Endothelial cell of umbilical vein (primary cell): ENCODE measurements at regions not wholly inside any gene's neighbourhood (a gene's known extent, or its start where the extent isn't known, plus 50 kb on each side); places are given as distances from the start of the nearest gene placed in this dataset.

Experiments used
- BruUV-seq: library from RNA; stranded (reverse); fragments of 400-500 nt; replicated peaks from 2 replicates; lab custom pipeline; 2021; lab: Mats Ljungman, UMichigan
- CTCF ChIA-PET: fragments of 300-600, 350-600 bp; sonication (Branson Sonifier 250); formaldehyde crosslinking; loops from one replicate; lab custom pipeline; 2021; ENCODE audit warnings: antibody characterized with exemption, inconsistent platforms; lab: Charles Lee
- POLR2A ChIA-PET: fragments of 300-600, 350-600 bp; sonication (Branson Sonifier 250); formaldehyde crosslinking; loops from one replicate; lab custom pipeline; 2021; ENCODE audit warnings: antibody characterized with exemption, inconsistent platforms; lab: Charles Lee
- DNase-seq: peaks from one replicate; pipeline ENCODE4 v3.0.0-alpha.2; 2011; ENCODE audit warnings: low read depth, low spot score
- FAIRE-seq: peaks from 2 replicates; lab custom pipeline; 2011; peaks lifted over from hg19 to GRCh38; lab: Jason Lieb, UNC
- H2AFZ ChIP-seq: 2 replicates; pipeline ENCODE4 v1.6.0; 2012; ENCODE audit warnings: low read depth, low read length, control low read depth, inconsistent platforms
- H3K27ac ChIP-seq: 2 replicates; pipeline ENCODE4 v1.5.1; 2011; ENCODE audit warnings: low read depth, mild to moderate bottlenecking, control low read depth, low read length, moderate library complexity; ENCODE audit not compliant: insufficient read depth
- H3K27me3 ChIP-seq, 2 experiments: 2 replicates each; pipeline versions ENCODE4 v1.6.0 to v1.6.1; 2011; ENCODE audit warnings: low read length in 2 of 2, mixed read lengths in 1 of 2; ENCODE audit not compliant: control insufficient read depth in 2 of 2, insufficient read depth in 2 of 2
- H3K36me3 ChIP-seq, 2 experiments: 2 replicates in 1 of 2; 3 replicates in 1 of 2; pipeline ENCODE4 v1.5.1; 2011; ENCODE audit warnings: low read length in 2 of 2, mild to moderate bottlenecking in 1 of 2, moderate library complexity in 1 of 2; ENCODE audit not compliant: control insufficient read depth in 2 of 2, insufficient read depth in 2 of 2; ENCODE audit errors: extremely low read depth in 1 of 2
- H3K4me1 ChIP-seq: 3 replicates; pipeline ENCODE4 v1.5.1; 2011; ENCODE audit warnings: mild to moderate bottlenecking, low read length; ENCODE audit not compliant: control insufficient read depth, insufficient read depth; ENCODE audit errors: extremely low read depth
- H3K4me2 ChIP-seq: 2 replicates; pipeline ENCODE4 v1.6.1; 2011; ENCODE audit warnings: low read length, control low read depth, mixed read lengths; ENCODE audit not compliant: insufficient read depth
- H3K4me3 ChIP-seq, 3 experiments: fragments of 200-600 bp in 1 of 3; sonication (generic), shearing (Covaris generic) in 1 of 3; replicated peaks in 1 of 3; 2 replicates each; pipeline ENCODE4 v1.5.1; 2011 to 2016; ENCODE audit warnings: control low read depth in 3 of 3, low read length in 3 of 3, mild to moderate bottlenecking in 2 of 3, inconsistent platforms in 1 of 3, low read depth in 1 of 3, moderate library complexity in 1 of 3; ENCODE audit not compliant: insufficient read depth in 1 of 3
- H3K79me2 ChIP-seq: 2 replicates; pipeline ENCODE4 v1.6.0; 2012; ENCODE audit warnings: low read length, inconsistent platforms; ENCODE audit not compliant: control insufficient read depth, insufficient read depth
- H3K9ac ChIP-seq: replicated peaks from 2 replicates; pipeline ENCODE3; 2011; ENCODE audit warnings: low read length, control low read depth; ENCODE audit not compliant: insufficient read depth; ENCODE audit errors: extremely low read depth
- H3K9me1 ChIP-seq: replicated peaks from 3 replicates; pipeline ENCODE4 v1.6.0; 2011; ENCODE audit warnings: mild to moderate bottlenecking, low read length; ENCODE audit not compliant: control insufficient read depth, insufficient read depth; ENCODE audit errors: extremely low read depth
- H3K9me3 ChIP-seq: replicated peaks from 2 replicates; pipeline ENCODE4 v1.5.1; 2012; ENCODE audit warnings: low read length, inconsistent platforms; ENCODE audit not compliant: control insufficient read depth, insufficient read depth
- H4K20me1 ChIP-seq: replicated peaks from 2 replicates; pipeline ENCODE3; 2011; ENCODE audit warnings: mild to moderate bottlenecking, low read length; ENCODE audit not compliant: control insufficient read depth, insufficient read depth; ENCODE audit errors: extremely low read depth
- CTCF ChIP-seq, 2 donors: IDR thresholded peaks; 1 replicate in 1 of 2; 2 replicates in 1 of 2; pipeline ENCODE4 v1.5.1; 2011; ENCODE audit warnings: low read length in 2 of 2, mild to moderate bottlenecking in 2 of 2, moderate library complexity in 2 of 2, control low read depth in 1 of 2, inconsistent platforms in 1 of 2, low read depth in 1 of 2; ENCODE audit not compliant: insufficient read depth in 1 of 2; ENCODE audit errors: extremely low read depth in 1 of 2
- EZH2 ChIP-seq: IDR thresholded peaks from 2 replicates; pipeline ENCODE4 v1.6.1; 2012; ENCODE audit warnings: borderline replicate concordance, low read depth, mild to moderate bottlenecking, moderate library complexity, low read length, inconsistent platforms; ENCODE audit not compliant: severe bottlenecking
- FOS ChIP-seq: IDR thresholded peaks from 2 replicates; pipeline ENCODE4 v1.6.1; 2011; ENCODE audit warnings: mild to moderate bottlenecking, low read length, moderate library complexity, borderline replicate concordance; ENCODE audit not compliant: insufficient read depth
- GATA2 ChIP-seq: IDR thresholded peaks from 2 replicates; pipeline ENCODE4 v1.7.0; 2011; ENCODE audit warnings: low read depth, mild to moderate bottlenecking, moderate library complexity, mixed read lengths, low read length; ENCODE audit not compliant: insufficient read length, insufficient read depth
- JUN ChIP-seq: IDR thresholded peaks from 2 replicates; pipeline ENCODE4 v1.6.1; 2011; ENCODE audit warnings: borderline replicate concordance, low read depth; ENCODE audit not compliant: insufficient read length, insufficient read depth
- MAX ChIP-seq: IDR thresholded peaks from 2 replicates; pipeline ENCODE4 v1.6.1; 2011; ENCODE audit not compliant: insufficient read depth, insufficient read length
- MYC ChIP-seq: IDR thresholded peaks from one replicate; pipeline ENCODE4 v1.6.1; 2011; ENCODE audit warnings: mild to moderate bottlenecking, low read depth, low read length
- POLR2A ChIP-seq: IDR thresholded peaks from 2 replicates; pipeline ENCODE4 v1.6.1; 2012; ENCODE audit warnings: low read depth, mild to moderate bottlenecking, control low read depth, low read length
- POLR2AphosphoS5 ChIP-seq: IDR thresholded peaks from 2 replicates; pipeline ENCODE4 v1.6.1; 2012; ENCODE audit warnings: low read depth, mild to moderate bottlenecking, control low read depth, low read length, moderate library complexity; ENCODE audit not compliant: insufficient read depth
- dilution Hi-C: fragments of 300-500 bp; cut with MboI; formaldehyde crosslinking; loops from one replicate; pipeline ENCODE4 v1.15.0; 2019; ENCODE audit warnings: low sequenced_read_pairs; ENCODE audit not compliant: extremely low pct_ligation_motif_present
- intact Hi-C: fragments of 100-400 bp; cut with micrococcal nuclease; formaldehyde crosslinking; loops from one replicate; pipeline ENCODE4 v1.10.0; 2022

GRCh38 chr18:68299906-68300305 is 415.0 kb downstream of the TMX3 start:
- H2AFZ ChIP-seq: no peak overlapping the region
- no peaks in the 10 kb centered on the region for H4K20me1 ChIP-seq
- DNase-seq (no peak), FAIRE-seq (no peak)
- TF ChIP-seq MYC (no peak), POLR2AphosphoS5 (no peak), MAX (no peak), FOS (no peak), EZH2 (no peak), POLR2A (no peak)
- no peak overlapping the region for H3K4me3 ChIP-seq
- CTCF ChIA-PET: no interaction called here
- no peaks in the 10 kb centered on the region for H3K9me1 ChIP-seq
- H3K4me1 ChIP-seq: no peaks in the 10 kb centered on the region
- dilution Hi-C loops (no loop called here), intact Hi-C loops (no loop called here)
- H3K27ac ChIP-seq: no peak overlapping the region
- POLR2A ChIA-PET: no interaction called here
- no peaks in the 10 kb centered on the region for H3K27me3 ChIP-seq
- H3K79me2 ChIP-seq: no peaks in the 10 kb centered on the region
- no peak overlapping the region for H3K9ac ChIP-seq
- H3K9me3 ChIP-seq: no peaks in the 10 kb centered on the region
- BruUV-seq: no TSS peak
- H3K36me3 ChIP-seq: no peaks in the 10 kb centered on the region
- no peak overlapping the region for H3K4me2 ChIP-seq

GRCh38 chr18:68298330-68298729 is 416.6 kb downstream of the TMX3 start:
- H3K36me3 ChIP-seq: no peaks in the 10 kb centered on the region
- H3K4me3 ChIP-seq: no peak overlapping the region
- no peaks in the 10 kb centered on the region for H3K27me3 ChIP-seq
- TF ChIP-seq FOS: no peak
- no peak for TF ChIP-seq CTCF (IDR thresholded peaks at IDR 0.05; ENCODE audit: extremely low read depth in 1 of 2, insufficient read depth in 1 of 2, low read depth in 1 of 2, low read length in 2 of 2)
- TF ChIP-seq MYC: no peak
- no peak for TF ChIP-seq POLR2A
- no peak for TF ChIP-seq GATA2
- TF ChIP-seq POLR2AphosphoS5: no peak
- TF ChIP-seq MAX: no peak
- no peak for TF ChIP-seq JUN
- no peak for TF ChIP-seq EZH2
- ChIA-PET CTCF (no interaction called here), POLR2A (no interaction called here)
- intact Hi-C loops: no loop called here
- H3K9me3 ChIP-seq: no peaks in the 10 kb centered on the region
- DNase-seq (no peak), FAIRE-seq (no peak)
- H3K4me2 ChIP-seq: no peak overlapping the region
- dilution Hi-C loops: no loop called here
- no peak overlapping the region for H3K27ac ChIP-seq
- H3K4me1 ChIP-seq: no peaks in the 10 kb centered on the region
- no peaks in the 10 kb centered on the region for H3K79me2 ChIP-seq
- H2AFZ ChIP-seq: no peak overlapping the region
- no peak overlapping the region for H3K9ac ChIP-seq
- BruUV-seq: no TSS peak
- H3K9me1 ChIP-seq: no peaks in the 10 kb centered on the region
- H4K20me1 ChIP-seq: no peaks in the 10 kb centered on the region
